ENCODE measurements at regions not wholly inside any gene's neighbourhood (a gene's known extent, or its start where the extent isn't known, plus 50 kb on each side); places are given as distances from the start of the nearest gene placed in this dataset.

- no peaks in the 10 kb centered on the region for H3K9me3 Mint-ChIP-seq (ENCODE audit: unreplicated experiment)
These were observed 82.1 kb upstream of the BANK1 start for GRCh38 chr4:101708293-101709039.

GRCh38 chr4:101707596-101707995, 82.9 kb upstream of the BANK1 start:
- Histone ChIP-seq H3K4me2 (ENCODE audit: low read length) (no peak overlapping the region), H3K4me1 (ENCODE audit: insufficient read depth, low read length) (no peaks in the 10 kb centered on the region), H3K9ac (ENCODE audit: low read length) (no peak overlapping the region), H4K20me1 (ENCODE audit: insufficient read depth, low read length) (no peaks in the 10 kb centered on the region), H3K79me2 (ENCODE audit: insufficient read depth, low read length) (no peaks in the 10 kb centered on the region), H3K27ac (ENCODE audit: low read depth, low read length) (no peak overlapping the region), H3K36me3 (ENCODE audit: insufficient read depth, low read length) (no peaks in the 10 kb centered on the region), H2AFZ (ENCODE audit: low read depth, low read length) (no peak overlapping the region), H3K27me3 (ENCODE audit: insufficient read depth, low read length) (no peaks in the 10 kb centered on the region), H3K4me3 (ENCODE audit: insufficient read depth, low read depth, low read length) (no peak overlapping the region), H3K9me3 (ENCODE audit: insufficient read depth, low read depth, low read length) (no peaks in the 10 kb centered on the region)
- TF ChIP-seq EZH2 (IDR thresholded peaks at IDR 0.05; ENCODE audit: insufficient read depth, low read length) (no peak), CTCF (IDR thresholded peaks at IDR 0.05; ENCODE audit: insufficient read depth, low read depth, low read length) (no peak)
- DNase-seq (ENCODE audit: low read depth): peak; percentile 34
- no peak overlapping the region for H3K4me3 Mint-ChIP-seq (ENCODE audit: unreplicated experiment)
- no peaks in the 10 kb centered on the region for H3K36me3 Mint-ChIP-seq (ENCODE audit: low read depth, unreplicated experiment)
- no peaks in the 10 kb centered on the region for H3K27me3 Mint-ChIP-seq (ENCODE audit: low read depth, unreplicated experiment)
- no peak for FAIRE-seq
- no peak overlapping the region for H3K27ac Mint-ChIP-seq (ENCODE audit: unreplicated experiment)
- peaks cover 3% of the 10 kb centered on the region for H3K4me1 Mint-ChIP-seq (ENCODE audit: low read depth, unreplicated experiment)
- H3K9me3 Mint-ChIP-seq (ENCODE audit: unreplicated experiment): no peaks in the 10 kb centered on the region

More at GRCh38 chr4:101708293-101709039, 82.1 kb upstream of the BANK1 start:
- Mint-ChIP-seq H3K4me1 (ENCODE audit: low read depth, unreplicated experiment) (peaks cover 3% of the 10 kb centered on the region), H3K4me3 (ENCODE audit: unreplicated experiment) (no peak overlapping the region), H3K27ac (ENCODE audit: unreplicated experiment) (no peak overlapping the region), H3K27me3 (ENCODE audit: low read depth, unreplicated experiment) (no peaks in the 10 kb centered on the region), H3K36me3 (ENCODE audit: low read depth, unreplicated experiment) (no peaks in the 10 kb centered on the region)
- H3K9ac ChIP-seq (ENCODE audit: low read length): no peak overlapping the region
- H3K27me3 ChIP-seq (ENCODE audit: insufficient read depth, low read length): no peaks in the 10 kb centered on the region
- no peaks in the 10 kb centered on the region for H3K4me1 ChIP-seq (ENCODE audit: insufficient read depth, low read length)
- no peaks in the 10 kb centered on the region for H3K79me2 ChIP-seq (ENCODE audit: insufficient read depth, low read length)
- H3K4me2 ChIP-seq (ENCODE audit: low read length): no peak overlapping the region
- FAIRE-seq (no peak), DNase-seq (ENCODE audit: low read depth) (peak; percentile 6)
- no peak overlapping the region for H3K4me3 ChIP-seq (ENCODE audit: insufficient read depth, low read depth, low read length)
- H3K36me3 ChIP-seq (ENCODE audit: insufficient read depth, low read length): no peaks in the 10 kb centered on the region
- H2AFZ ChIP-seq (ENCODE audit: low read depth, low read length): no peak overlapping the region
- no peaks in the 10 kb centered on the region for H3K9me3 ChIP-seq (ENCODE audit: insufficient read depth, low read depth, low read length)
- no peak overlapping the region for H3K27ac ChIP-seq (ENCODE audit: low read depth, low read length)
- no peak for TF ChIP-seq CTCF (IDR thresholded peaks at IDR 0.05; ENCODE audit: insufficient read depth, low read depth, low read length)
- TF ChIP-seq EZH2 (IDR thresholded peaks at IDR 0.05; ENCODE audit: insufficient read depth, low read length): no peak
- H4K20me1 ChIP-seq (ENCODE audit: insufficient read depth, low read length): no peaks in the 10 kb centered on the region

- H3K36me3 ChIP-seq (ENCODE audit: insufficient read depth, low read length): no peaks in the 10 kb centered on the region
- H4K20me1 ChIP-seq (ENCODE audit: insufficient read depth, low read length): no peaks in the 10 kb centered on the region
- H3K9me3 ChIP-seq (ENCODE audit: insufficient read depth, low read depth, low read length): no peaks in the 10 kb centered on the region
- H3K27ac Mint-ChIP-seq (ENCODE audit: unreplicated experiment): no peak overlapping the region
- H3K27me3 ChIP-seq (ENCODE audit: insufficient read depth, low read length): no peaks in the 10 kb centered on the region
- H3K4me1 ChIP-seq (ENCODE audit: insufficient read depth, low read length): no peaks in the 10 kb centered on the region
- no peaks in the 10 kb centered on the region for H3K36me3 Mint-ChIP-seq (ENCODE audit: low read depth, unreplicated experiment)
- TF ChIP-seq EZH2 (IDR thresholded peaks at IDR 0.05; ENCODE audit: insufficient read depth, low read length): no peak
- no peak for TF ChIP-seq CTCF (IDR thresholded peaks at IDR 0.05; ENCODE audit: insufficient read depth, low read depth, low read length)
- no peak overlapping the region for H3K4me3 ChIP-seq (ENCODE audit: insufficient read depth, low read depth, low read length)
- FAIRE-seq (no peak), DNase-seq (ENCODE audit: low read depth) (no peak)
- H3K27me3 Mint-ChIP-seq (ENCODE audit: low read depth, unreplicated experiment): no peaks in the 10 kb centered on the region
- no peak overlapping the region for H3K27ac ChIP-seq (ENCODE audit: low read depth, low read length)
- H3K4me2 ChIP-seq (ENCODE audit: low read length): no peak overlapping the region
- no peaks in the 10 kb centered on the region for H3K9me3 Mint-ChIP-seq (ENCODE audit: unreplicated experiment)
- H3K79me2 ChIP-seq (ENCODE audit: insufficient read depth, low read length): no peaks in the 10 kb centered on the region
- no peak overlapping the region for H3K4me3 Mint-ChIP-seq (ENCODE audit: unreplicated experiment)
- no peak overlapping the region for H2AFZ ChIP-seq (ENCODE audit: low read depth, low read length)
- no peak overlapping the region for H3K9ac ChIP-seq (ENCODE audit: low read length)
- H3K4me1 Mint-ChIP-seq (ENCODE audit: low read depth, unreplicated experiment): peaks cover 3% of the 10 kb centered on the region
These were observed 83.9 kb upstream of the BANK1 start for GRCh38 chr4:101706535-101707057.

Data from astrocyte (in vitro differentiated cells and primary cell).